ENCODE measurements at regions not wholly inside any gene's neighbourhood (a gene's known extent, or its start where the extent isn't known, plus 50 kb on each side); places are given as distances from the start of the nearest gene placed in this dataset.

DNA sequence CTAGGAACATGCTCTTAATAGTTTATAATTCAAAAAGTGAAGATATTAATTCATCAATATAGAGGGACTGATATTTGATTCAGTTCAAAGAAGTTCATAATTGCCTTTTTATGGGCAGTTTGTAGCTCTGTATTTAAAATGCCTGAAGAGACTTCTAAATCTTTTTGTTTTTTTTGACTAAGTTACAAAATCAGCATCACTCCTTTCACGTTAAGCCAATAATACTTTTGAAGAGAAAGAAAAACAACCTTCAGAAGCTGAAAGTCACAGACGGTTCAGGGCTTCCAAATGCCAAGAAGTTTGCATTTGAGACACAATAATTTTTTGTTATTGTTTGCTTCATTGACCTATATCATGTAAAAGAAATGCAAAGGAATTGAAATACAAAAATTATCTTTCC is 394.6 kb upstream of the NR2F2 start:
- DNase-seq (ENCODE audit: low read depth in 1 of 2, low spot score in 2 of 2) (no peak), FAIRE-seq (no peak)
- no peaks in the 10 kb centered on the region for H3K27me3 ChIP-seq (replicated peaks in 1 of 4; ENCODE audit: control insufficient read depth in 3 of 4, extremely low read depth in 1 of 4, insufficient read depth in 3 of 4, low read length in 3 of 4)
- no peaks in the 10 kb centered on the region for H3K79me2 ChIP-seq (ENCODE audit: control insufficient read depth in 1 of 2, insufficient read depth in 2 of 2, low read length in 2 of 2)
- TF ChIP-seq KDM5A (IDR thresholded peaks at IDR 0.05; ENCODE audit: low read length) (no peak), TEAD4 (IDR thresholded peaks at IDR 0.05; ENCODE audit: low read depth, low read length) (no peak), POU5F1 (IDR thresholded peaks at IDR 0.05; ENCODE audit: low read depth, low read length) (no peak), NANOG (IDR thresholded peaks at IDR 0.05; ENCODE audit: insufficient read depth, low read depth, low read length, poor library complexity, severe bottlenecking) (no peak), YY1 (IDR thresholded peaks at IDR 0.05; ENCODE audit: low read depth, low read length) (no peak), KDM1A (IDR thresholded peaks at IDR 0.05; ENCODE audit: borderline replicate concordance, low read length) (no peak), NRF1 (IDR thresholded peaks at IDR 0.05; ENCODE audit: low read depth, low read length) (no peak), SUZ12 (IDR thresholded peaks at IDR 0.05; ENCODE audit: low read length) (no peak), HDAC6 (IDR thresholded peaks at IDR 0.05; ENCODE audit: low read depth, low read length) (no peak), BACH1 (IDR thresholded peaks at IDR 0.05; ENCODE audit: low read length) (no peak), SIN3A (conservative IDR thresholded peaks at IDR 0.05 in 1 of 2, IDR thresholded peaks at IDR 0.05 in 1 of 2; ENCODE audit: low read depth in 1 of 2, low read length in 2 of 2) (no peak), RXRA (IDR thresholded peaks at IDR 0.05; ENCODE audit: insufficient read depth, low read depth, low read length) (no peak)
- H2BK12ac ChIP-seq (ENCODE audit: low read depth, low read length): no peak overlapping the region
- H3K4me3 ChIP-seq (ENCODE audit: extremely low read depth in 1 of 4, insufficient read depth in 2 of 4, low read depth in 3 of 4, low read length in 4 of 4): no peak overlapping the region
- H2BK15ac ChIP-seq (ENCODE audit: low read length): no peak overlapping the region
- H3K56ac ChIP-seq (replicated peaks; ENCODE audit: insufficient read length, low read depth, low read length): no peak overlapping the region
- no peak overlapping the region for H3K27ac ChIP-seq (ENCODE audit: low read depth, low read length)
- H2BK5ac ChIP-seq (ENCODE audit: low read depth, low read length): no peak overlapping the region
- H3K79me1 ChIP-seq (ENCODE audit: low read depth, low read length): no peaks in the 10 kb centered on the region
- ChIA-PET CTCF (ENCODE audit: partially characterized antibody) (interaction anchor here (0.7 to 1.6 kb wide), 3 partner anchors 8 to 57 kb away, joined by 3 to 4 read pairs (median 3); no protein-coding TSS in a partner anchor), POLR2A (ENCODE audit: partially characterized antibody) (no interaction called here)
- H2BK120ac ChIP-seq (replicated peaks; ENCODE audit: low read depth, low read length): no peak overlapping the region
- no peak overlapping the region for H4K91ac ChIP-seq (replicated peaks; ENCODE audit: insufficient read length, low read length)
- no peak overlapping the region for H4K5ac ChIP-seq (ENCODE audit: insufficient read length, low read depth, low read length)
- H3K18ac ChIP-seq (ENCODE audit: extremely low read depth, low read length): no peak overlapping the region
- H2AFZ ChIP-seq (ENCODE audit: low read length): no peak overlapping the region
- H2AK5ac ChIP-seq (ENCODE audit: low read depth, low read length): no peak overlapping the region
- H2BK20ac ChIP-seq (ENCODE audit: low read length): no peak overlapping the region
- no peaks in the 10 kb centered on the region for H3K9me3 ChIP-seq (ENCODE audit: insufficient read depth in 2 of 2, low read depth in 1 of 2, low read length in 1 of 2)
- H4K20me1 ChIP-seq (replicated peaks in 1 of 2; ENCODE audit: control insufficient read depth in 1 of 2, insufficient read depth in 2 of 2, low read length in 2 of 2): no peaks in the 10 kb centered on the region
- H3K4me1 ChIP-seq (replicated peaks in 1 of 4; ENCODE audit: control insufficient read depth in 3 of 4, insufficient read depth in 4 of 4, low read length in 3 of 4): no peaks in the 10 kb centered on the region
- no peaks in the 10 kb centered on the region for H3K23me2 ChIP-seq (ENCODE audit: low read depth, low read length)
- no peak overlapping the region for H3K9ac ChIP-seq (replicated peaks in 1 of 4; ENCODE audit: extremely low read depth in 1 of 4, low read depth in 3 of 4, low read length in 3 of 4)
- 89% methylated on average over 2 of the region's 2 CpGs; no CpG with 5 or more reads in 1 of the 2 experiments for WGBS, 2 experiments (ENCODE audit: extremely low coverage in 1 of 2, insufficient coverage in 1 of 2, insufficient read length in 1 of 2, insufficient replicate concordance in 2 of 2, low coverage in 1 of 2, low lambda C conversion rate in 2 of 2, missing lambda C conversion rate in 1 of 2)
- H3K14ac ChIP-seq (ENCODE audit: insufficient read length): no peak overlapping the region
- H4K8ac ChIP-seq (ENCODE audit: extremely low read depth, insufficient read depth, low read length): no peak overlapping the region
- H3K23ac ChIP-seq (ENCODE audit: insufficient read length): no peak overlapping the region
- no peak overlapping the region for H3K4ac ChIP-seq (replicated peaks; ENCODE audit: insufficient read length, low read depth, low read length)
- no peak overlapping the region for H3K4me2 ChIP-seq (ENCODE audit: insufficient read depth in 1 of 2, low read depth in 2 of 2, low read length in 2 of 2)
- H3K36me3 ChIP-seq (ENCODE audit: control insufficient read depth in 2 of 4, insufficient read depth in 4 of 4, low read length in 3 of 4): no peaks in the 10 kb centered on the region

Data from H1 (cell line).